Hepatocyte (in vitro differentiated cells): ENCODE measurements at regions not wholly inside any gene's neighbourhood (a gene's known extent, or its start where the extent isn't known, plus 50 kb on each side); places are given as distances from the start of the nearest gene placed in this dataset.

Experiments used
- DNase-seq: peaks from one replicate; pipeline ENCODE4 v3.0.0-alpha.2; 2016; ENCODE audit warnings: low spot score
- H2AFZ ChIP-seq: fragments of 200-600 bp; sonication (generic); 2 replicates; pipeline ENCODE4 v1.6.0; 2016; ENCODE audit warnings: antibody characterized with exemption, mild to moderate bottlenecking
- H3K27ac ChIP-seq: fragments of 200-600 bp; sonication (generic); 2 replicates; pipeline ENCODE4 v1.5.1; 2016; ENCODE audit warnings: mild to moderate bottlenecking
- H3K27me3 ChIP-seq: fragments of 200-600 bp; sonication (generic); 2 replicates; pipeline ENCODE4 v1.6.1; 2016
- H3K36me3 ChIP-seq: fragments of 200-600 bp; sonication (generic); replicated peaks from 2 replicates; pipeline ENCODE4 v1.5.1; 2016; ENCODE audit warnings: low read depth; ENCODE audit not compliant: insufficient read depth
- H3K4me1 ChIP-seq: fragments of 200-600 bp; sonication (generic); 2 replicates; pipeline ENCODE4 v1.5.1; 2016; ENCODE audit warnings: mild to moderate bottlenecking, moderate library complexity; ENCODE audit not compliant: insufficient read depth
- H3K4me2 ChIP-seq: fragments of 200-600 bp; sonication (generic); 2 replicates; pipeline ENCODE4 v1.6.0; 2016
- H3K4me3 ChIP-seq: fragments of 200-600 bp; sonication (generic); 2 replicates; pipeline ENCODE4 v1.5.1; 2016; ENCODE audit warnings: mild to moderate bottlenecking
- H3K79me2 ChIP-seq: fragments of 200-600 bp; sonication (generic); 2 replicates; pipeline ENCODE4 v1.6.0; 2017; ENCODE audit warnings: mild to moderate bottlenecking
- H3K9me2 ChIP-seq: fragments of 200-600 bp; sonication (generic); replicated peaks from 2 replicates; pipeline ENCODE4 v1.6.0; 2017; ENCODE audit warnings: mild to moderate bottlenecking; ENCODE audit not compliant: insufficient read depth
- H3K9me3 ChIP-seq: fragments of 200-600 bp; sonication (generic); 2 replicates; pipeline ENCODE4 v1.5.1; 2016; ENCODE audit warnings: low read depth, mild to moderate bottlenecking
- H4K20me1 ChIP-seq: fragments of 200-600 bp; sonication (generic); 2 replicates; pipeline ENCODE4 v1.6.0; 2016; ENCODE audit warnings: mild to moderate bottlenecking; ENCODE audit not compliant: insufficient read depth, poor library complexity, severe bottlenecking
- CTCF ChIP-seq: fragments of 200-600 bp; sonication (generic); IDR thresholded peaks from 2 replicates; pipeline ENCODE4 v1.5.1; 2016; ENCODE audit warnings: antibody characterized with exemption, mild to moderate bottlenecking; ENCODE audit not compliant: poor library complexity
- EZH2 ChIP-seq: fragments of 200-600 bp; sonication (generic); IDR thresholded peaks from 2 replicates; pipeline ENCODE4 v1.6.1; 2016; ENCODE audit warnings: antibody characterized with exemption, mild to moderate bottlenecking, borderline replicate concordance
- EZH2phosphoT487 ChIP-seq: fragments of 200-600 bp; sonication (generic); IDR thresholded peaks from one replicate; pipeline ENCODE4 v1.6.1; 2018; ENCODE audit warnings: antibody characterized with exemption, mild to moderate bottlenecking, low read depth, moderate library complexity; ENCODE audit not compliant: unreplicated experiment, severe bottlenecking
- WGBS: methylation state at CpG from one replicate; pipeline ENCODE4 v1.1.6; 2016; ENCODE audit warnings: low lambda C conversion rate; ENCODE audit errors: missing lambda C conversion rate; 5-methylcytosine and 5-hydroxymethylcytosine counted together

GRCh38 chr7:153152801-153153422, 393.4 kb downstream of the ACTR3B start:
- Histone ChIP-seq H3K27me3 (no peaks in the 10 kb centered on the region), H4K20me1 (no peaks in the 10 kb centered on the region), H3K4me3 (no peak overlapping the region), H3K79me2 (no peaks in the 10 kb centered on the region), H3K9me2 (no peaks in the 10 kb centered on the region), H3K4me1 (no peaks in the 10 kb centered on the region), H3K9me3 (no peaks in the 10 kb centered on the region), H3K27ac (no peak overlapping the region), H3K4me2 (no peak overlapping the region), H2AFZ (no peak overlapping the region), H3K36me3 (no peaks in the 10 kb centered on the region)
- no peak for DNase-seq
- TF ChIP-seq CTCF: no peak
- TF ChIP-seq EZH2: no peak
- TF ChIP-seq EZH2phosphoT487: no peak
- WGBS: 74% methylated on average over 8 of the region's 8 CpGs

- H3K4me1 ChIP-seq: no peaks in the 10 kb centered on the region
- WGBS: 61% methylated on average over 3 of the region's 3 CpGs
- H3K4me3 ChIP-seq: no peak overlapping the region
- no peak overlapping the region for H3K27ac ChIP-seq
- H3K9me3 ChIP-seq: no peaks in the 10 kb centered on the region
- no peaks in the 10 kb centered on the region for H3K79me2 ChIP-seq
- H3K36me3 ChIP-seq: no peaks in the 10 kb centered on the region
- DNase-seq: no peak
- H2AFZ ChIP-seq: no peak overlapping the region
- H4K20me1 ChIP-seq: no peaks in the 10 kb centered on the region
- TF ChIP-seq EZH2: no peak
- no peak for TF ChIP-seq CTCF
- TF ChIP-seq EZH2phosphoT487: no peak
- H3K9me2 ChIP-seq: no peaks in the 10 kb centered on the region
- H3K27me3 ChIP-seq: no peaks in the 10 kb centered on the region
- no peak overlapping the region for H3K4me2 ChIP-seq
Observed at GRCh38 chr7:153158149-153158548, 398.6 kb downstream of the ACTR3B start.

- Histone ChIP-seq H3K36me3 (no peaks in the 10 kb centered on the region), H3K4me3 (no peak overlapping the region), H3K4me2 (no peak overlapping the region), H3K9me2 (no peaks in the 10 kb centered on the region), H4K20me1 (no peaks in the 10 kb centered on the region), H3K27ac (no peak overlapping the region), H3K79me2 (no peaks in the 10 kb centered on the region), H2AFZ (no peak overlapping the region), H3K9me3 (no peaks in the 10 kb centered on the region), H3K4me1 (no peaks in the 10 kb centered on the region), H3K27me3 (no peaks in the 10 kb centered on the region)
- 91% methylated on average over 4 of the region's 4 CpGs for WGBS
- TF ChIP-seq CTCF (no peak), EZH2 (no peak)
- no peak for DNase-seq
Observed at GRCh38 chr7:153170287-153170686, 410.7 kb downstream of the ACTR3B start.

GRCh38 chr7:153185936-153186335, 426.4 kb downstream of the ACTR3B start:
- Histone ChIP-seq H3K36me3 (no peaks in the 10 kb centered on the region), H3K4me1 (no peaks in the 10 kb centered on the region), H2AFZ (no peak overlapping the region), H3K9me3 (no peaks in the 10 kb centered on the region), H3K9me2 (no peaks in the 10 kb centered on the region), H3K27me3 (no peaks in the 10 kb centered on the region), H3K79me2 (no peaks in the 10 kb centered on the region), H4K20me1 (no peaks in the 10 kb centered on the region), H3K27ac (no peak overlapping the region), H3K4me3 (no peak overlapping the region), H3K4me2 (no peak overlapping the region)
- TF ChIP-seq EZH2 (no peak), EZH2phosphoT487 (no peak), CTCF (no peak)
- DNase-seq: no peak
